Gastrocnemius medialis (tissue), 4 donors: ENCODE measurements at regions not wholly inside any gene's neighbourhood (a gene's known extent, or its start where the extent isn't known, plus 50 kb on each side); places are given as distances from the start of the nearest gene placed in this dataset.

Source experiments
- POLR2A ChIP-seq, 2 donors: fragments of 450-650 bp; IDR thresholded peaks; one replicate each; pipeline ENCODE4 v1.6.1; 2017; ENCODE audit warnings: antibody characterized with exemption in 2 of 2, mild to moderate bottlenecking in 2 of 2, moderate library complexity in 2 of 2
- TF ChIP-seq, protein P1 (sequence below), 5 experiments: fragments of 450-650 bp in 3 of 5; fragments of 200-600 bp in 2 of 5; sonication (generic) in 2 of 5; IDR thresholded peaks in 4 of 5; conservative IDR thresholded peaks in 1 of 5; 1 replicate in 4 of 5; 2 replicates in 1 of 5; pipeline ENCODE4 v1.5.1; 2016 to 2019; ENCODE audit warnings: antibody characterized with exemption in 5 of 5, mild to moderate bottlenecking in 3 of 5, moderate library complexity in 3 of 5

DNA sequence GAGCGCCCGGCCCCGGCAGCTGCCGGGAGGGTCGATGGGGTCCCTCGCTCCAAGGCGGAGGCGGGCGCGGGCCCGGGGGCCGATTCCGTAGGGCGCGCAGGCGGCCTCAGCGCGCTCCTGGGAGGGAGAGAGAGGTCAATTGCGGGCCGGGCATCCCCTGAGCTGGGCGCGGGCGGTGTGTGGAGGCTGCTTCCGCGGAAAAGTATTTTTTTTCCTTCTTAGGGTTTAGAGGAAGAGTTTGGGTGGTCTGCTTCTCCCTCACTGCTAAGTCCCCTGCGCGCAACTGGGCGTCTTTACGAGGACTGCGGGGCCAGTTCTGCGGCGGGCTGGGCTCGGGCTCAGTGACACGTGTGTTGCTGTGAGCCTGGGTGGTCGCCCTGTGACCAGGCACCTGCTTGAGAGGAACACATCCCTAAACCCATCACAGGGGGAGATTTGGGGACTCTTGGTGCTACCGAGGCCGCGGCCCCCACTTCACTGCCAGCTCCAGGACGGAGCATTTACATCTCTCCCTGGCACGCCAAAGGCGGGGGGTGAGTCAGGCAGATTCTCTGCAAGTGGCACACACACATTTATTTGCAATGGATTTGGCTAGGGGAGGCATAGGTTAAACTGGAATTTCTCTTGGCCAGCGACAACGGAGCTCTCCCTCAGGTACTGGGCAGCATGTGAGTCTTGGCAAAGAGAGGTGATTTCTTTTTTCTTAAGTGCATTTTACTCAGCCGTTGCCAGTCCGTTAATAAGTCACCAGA, 151.2 kb upstream of the SLC4A4 start:
- TF ChIP-seq, protein P1, sequence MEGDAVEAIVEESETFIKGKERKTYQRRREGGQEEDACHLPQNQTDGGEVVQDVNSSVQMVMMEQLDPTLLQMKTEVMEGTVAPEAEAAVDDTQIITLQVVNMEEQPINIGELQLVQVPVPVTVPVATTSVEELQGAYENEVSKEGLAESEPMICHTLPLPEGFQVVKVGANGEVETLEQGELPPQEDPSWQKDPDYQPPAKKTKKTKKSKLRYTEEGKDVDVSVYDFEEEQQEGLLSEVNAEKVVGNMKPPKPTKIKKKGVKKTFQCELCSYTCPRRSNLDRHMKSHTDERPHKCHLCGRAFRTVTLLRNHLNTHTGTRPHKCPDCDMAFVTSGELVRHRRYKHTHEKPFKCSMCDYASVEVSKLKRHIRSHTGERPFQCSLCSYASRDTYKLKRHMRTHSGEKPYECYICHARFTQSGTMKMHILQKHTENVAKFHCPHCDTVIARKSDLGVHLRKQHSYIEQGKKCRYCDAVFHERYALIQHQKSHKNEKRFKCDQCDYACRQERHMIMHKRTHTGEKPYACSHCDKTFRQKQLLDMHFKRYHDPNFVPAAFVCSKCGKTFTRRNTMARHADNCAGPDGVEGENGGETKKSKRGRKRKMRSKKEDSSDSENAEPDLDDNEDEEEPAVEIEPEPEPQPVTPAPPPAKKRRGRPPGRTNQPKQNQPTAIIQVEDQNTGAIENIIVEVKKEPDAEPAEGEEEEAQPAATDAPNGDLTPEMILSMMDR (IDR thresholded peaks at IDR 0.05 in 4 of 5, conservative IDR thresholded peaks at IDR 0.05 in 1 of 5), result no peak
- TF ChIP-seq POLR2A (IDR thresholded peaks at IDR 0.05), result no peak
